GM23248 (cell line): ENCODE measurements at regions not wholly inside any gene's neighbourhood (a gene's known extent, or its start where the extent isn't known, plus 50 kb on each side); places are given as distances from the start of the nearest gene placed in this dataset.

Experiments used
- EZH2 ChIP-seq: fragments of 200-600 bp; sonication (generic); IDR thresholded peaks from 2 replicates; pipeline ENCODE4 v1.6.1; 2018; ENCODE audit warnings: antibody characterized with exemption, mild to moderate bottlenecking; ENCODE audit not compliant: insufficient read depth, poor library complexity, severe bottlenecking
- EZH2phosphoT487 ChIP-seq: fragments of 200-600 bp; sonication (generic); IDR thresholded peaks from 2 replicates; pipeline ENCODE4 v1.6.1; 2018; ENCODE audit warnings: antibody characterized with exemption, moderate library complexity, mild to moderate bottlenecking, low read depth; ENCODE audit not compliant: insufficient read depth

- TF ChIP-seq EZH2 (no peak), EZH2phosphoT487 (no peak)
Measured at GRCh38 chr4:156596026-156596425, 375.6 kb downstream of the PDGFC start.
